Upper lobe of right lung (tissue), 1 donor: ENCODE measurements at regions not wholly inside any gene's neighbourhood (a gene's known extent, or its start where the extent isn't known, plus 50 kb on each side); places are given as distances from the start of the nearest gene placed in this dataset.

Experiments
- ATAC-seq: fragments of 200-7000 bp; cut with Tn5 transposase; one replicate; pipeline ENCODE4 v1.9.1; 2020; ENCODE audit warnings: mild to moderate bottlenecking, moderate library complexity
- DNase-seq: peaks from one replicate; pipeline ENCODE4 v3.0.0-alpha.2; 2020
- H3K27ac ChIP-seq: fragments of 200-600 bp; one replicate; pipeline ENCODE4 v1.8.0; 2022
- H3K27me3 ChIP-seq: fragments of 200-600 bp; one replicate; pipeline ENCODE4 v1.8.0; 2022; ENCODE audit warnings: mild to moderate bottlenecking
- H3K36me3 ChIP-seq: fragments of 200-600 bp; one replicate; pipeline ENCODE4 v1.8.0; 2022
- H3K4me1 ChIP-seq: fragments of 200-600 bp; one replicate; pipeline ENCODE4 v1.8.0; 2022
- H3K4me3 ChIP-seq: fragments of 200-600 bp; one replicate; pipeline ENCODE4 v1.8.0; 2022; ENCODE audit warnings: mild to moderate bottlenecking
- H3K9me3 ChIP-seq: fragments of 200-600 bp; one replicate; pipeline ENCODE4 v1.8.0; 2022
- CTCF ChIP-seq: fragments of 200-600 bp; IDR thresholded peaks from one replicate; pipeline ENCODE4 v1.8.0; 2022; ENCODE audit warnings: antibody characterized with exemption
- intact Hi-C: fragments of 100-400 bp; cut with DNase I; formaldehyde crosslinking; loops from one replicate; pipeline ENCODE4 v1.11.0; 2022
- donor health status: DM: no; HTN: yes; CAD: no; lungs with severe emphysema.

- H3K4me1 ChIP-seq = no peaks in the 10 kb centered on the region
- H3K4me3 ChIP-seq = no peak overlapping the region
- no peak for TF ChIP-seq CTCF
- intact Hi-C loops = no loop called here
- DNase-seq (no peak), ATAC-seq (no peak)
- H3K27ac ChIP-seq = no peak overlapping the region
- no peaks in the 10 kb centered on the region for H3K27me3 ChIP-seq
- H3K9me3 ChIP-seq = no peaks in the 10 kb centered on the region
- no peaks in the 10 kb centered on the region for H3K36me3 ChIP-seq
Observed at GRCh38 chr18:72942766-72943165, 75.0 kb upstream of the NETO1 start.

GRCh38 chr18:72940986-72941385 lies 73.2 kb upstream of the NETO1 start:
- no peak for DNase-seq
- TF ChIP-seq CTCF = no peak
- no peaks in the 10 kb centered on the region for H3K36me3 ChIP-seq
- no peaks in the 10 kb centered on the region for H3K9me3 ChIP-seq
- no peak overlapping the region for H3K27ac ChIP-seq
- no peak for ATAC-seq
- no peaks in the 10 kb centered on the region for H3K27me3 ChIP-seq
- no peaks in the 10 kb centered on the region for H3K4me1 ChIP-seq
- intact Hi-C loops = no loop called here
- no peak overlapping the region for H3K4me3 ChIP-seq

GRCh38 chr18:72940509-72940908 lies 72.7 kb upstream of the NETO1 start:
- no peaks in the 10 kb centered on the region for H3K4me1 ChIP-seq
- no peak for DNase-seq
- H3K36me3 ChIP-seq = no peaks in the 10 kb centered on the region
- no peak for TF ChIP-seq CTCF
- no peaks in the 10 kb centered on the region for H3K27me3 ChIP-seq
- H3K9me3 ChIP-seq = no peaks in the 10 kb centered on the region
- H3K4me3 ChIP-seq = no peak overlapping the region
- intact Hi-C loops = no loop called here
- no peak for ATAC-seq
- no peak overlapping the region for H3K27ac ChIP-seq

GRCh38 chr18:72935744-72936143 lies 68.0 kb upstream of the NETO1 start:
- Histone ChIP-seq H3K4me1 (no peaks in the 10 kb centered on the region), H3K27ac (no peak overlapping the region), H3K4me3 (no peak overlapping the region), H3K9me3 (no peaks in the 10 kb centered on the region), H3K27me3 (no peaks in the 10 kb centered on the region), H3K36me3 (no peaks in the 10 kb centered on the region)
- TF ChIP-seq CTCF = no peak
- intact Hi-C loops = no loop called here
- ATAC-seq (no peak), DNase-seq (no peak)

- no peak for TF ChIP-seq CTCF
- H3K27me3 ChIP-seq = no peaks in the 10 kb centered on the region
- DNase-seq = no peak
- intact Hi-C loops = no loop called here
- H3K9me3 ChIP-seq = no peaks in the 10 kb centered on the region
- no peaks in the 10 kb centered on the region for H3K36me3 ChIP-seq
- no peak overlapping the region for H3K4me3 ChIP-seq
- H3K27ac ChIP-seq = no peak overlapping the region
- ATAC-seq = no peak
- H3K4me1 ChIP-seq = no peaks in the 10 kb centered on the region
Observed at GRCh38 chr18:72922895-72923294, 55.1 kb upstream of the NETO1 start.
